NT2/D1 (cell line): ENCODE measurements at regions not wholly inside any gene's neighbourhood (a gene's known extent, or its start where the extent isn't known, plus 50 kb on each side); places are given as distances from the start of the nearest gene placed in this dataset.

Experiments
- DNase-seq: peaks from one replicate; pipeline ENCODE4 v3.0.0-alpha.2; 2011; ENCODE audit warnings: low read depth, low spot score
- H3K27me3 ChIP-seq: 2 replicates; pipeline ENCODE4 v1.6.0; 2011; ENCODE audit warnings: mild to moderate bottlenecking; ENCODE audit not compliant: insufficient read length, insufficient read depth
- H3K36me3 ChIP-seq: 2 replicates; pipeline ENCODE4 v1.6.1; 2011; ENCODE audit warnings: mild to moderate bottlenecking, low read length, mixed read lengths; ENCODE audit not compliant: insufficient read depth, insufficient read length
- H3K4me1 ChIP-seq: 2 replicates; pipeline ENCODE4 v1.5.1; 2011; ENCODE audit not compliant: insufficient read depth, insufficient read length
- H3K4me3 ChIP-seq: 2 replicates; pipeline ENCODE4 v1.5.1; 2011; ENCODE audit warnings: low read depth; ENCODE audit not compliant: insufficient read length
- H3K9ac ChIP-seq: 2 replicates; pipeline ENCODE4 v1.6.0; 2011; ENCODE audit warnings: low read depth; ENCODE audit not compliant: insufficient read length
- H3K9me3 ChIP-seq: 2 replicates; pipeline ENCODE4 v1.5.1; 2011; ENCODE audit warnings: mild to moderate bottlenecking, low read length; ENCODE audit not compliant: insufficient read depth
- SUZ12 ChIP-seq: IDR thresholded peaks from 2 replicates; pipeline ENCODE4 v1.6.1; 2011; ENCODE audit not compliant: insufficient read length, insufficient read depth; ENCODE audit errors: extremely low read depth
- YY1 ChIP-seq: IDR thresholded peaks from 2 replicates; pipeline ENCODE4 v1.6.1; 2011; ENCODE audit not compliant: insufficient read length, insufficient read depth
- ZNF274 ChIP-seq: IDR thresholded peaks from 2 replicates; pipeline ENCODE4 v1.6.1; 2011; ENCODE audit warnings: mild to moderate bottlenecking, low read depth, low read length

DNA sequence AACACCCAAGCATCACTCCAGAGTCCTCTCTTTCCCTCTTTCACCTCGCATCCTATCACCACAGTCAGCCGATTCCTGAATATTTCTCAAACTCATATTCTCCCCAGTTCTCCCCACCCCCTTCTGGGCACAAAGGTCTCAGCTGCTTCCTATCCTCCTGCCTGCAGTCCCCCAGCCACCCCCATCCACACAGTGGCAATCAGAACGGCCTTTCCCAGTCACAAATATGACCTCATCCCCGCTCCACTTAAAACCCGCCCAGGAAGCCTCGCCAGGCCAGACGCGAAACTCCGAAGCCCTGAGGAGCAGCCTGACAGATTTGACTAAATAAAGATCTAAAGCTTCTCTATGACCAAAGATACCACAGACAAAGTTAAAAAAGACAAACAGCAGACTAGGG lies 49.9 kb upstream of the LINGO1 start:
- H3K27me3 ChIP-seq: peaks cover 4% of the 10 kb centered on the region
- no peak overlapping the region for H3K9ac ChIP-seq
- no peak for DNase-seq
- H3K4me1 ChIP-seq: peaks cover 10% of the 10 kb centered on the region
- TF ChIP-seq YY1 (no peak), SUZ12 (no peak), ZNF274 (no peak)
- no peaks in the 10 kb centered on the region for H3K36me3 ChIP-seq
- no peak overlapping the region for H3K4me3 ChIP-seq
- H3K9me3 ChIP-seq: no peaks in the 10 kb centered on the region
